Kidney glomerular epithelial cell (primary cell): ENCODE measurements at regions not wholly inside any gene's neighbourhood (a gene's known extent, or its start where the extent isn't known, plus 50 kb on each side); places are given as distances from the start of the nearest gene placed in this dataset.
A peak's percentile ranks its signal among the peaks of the same experiment; 100 is the strongest.
"Not testable (repeated sequence)": the region's sequence is repeated elsewhere in the genome, so short reads cannot be mapped to it uniquely, and the experiment has no call there.

Experiments used
- DNase-seq: peaks from one replicate; lab custom pipeline; 2025; lab: John Stamatoyannopoulos, UW

DNA sequence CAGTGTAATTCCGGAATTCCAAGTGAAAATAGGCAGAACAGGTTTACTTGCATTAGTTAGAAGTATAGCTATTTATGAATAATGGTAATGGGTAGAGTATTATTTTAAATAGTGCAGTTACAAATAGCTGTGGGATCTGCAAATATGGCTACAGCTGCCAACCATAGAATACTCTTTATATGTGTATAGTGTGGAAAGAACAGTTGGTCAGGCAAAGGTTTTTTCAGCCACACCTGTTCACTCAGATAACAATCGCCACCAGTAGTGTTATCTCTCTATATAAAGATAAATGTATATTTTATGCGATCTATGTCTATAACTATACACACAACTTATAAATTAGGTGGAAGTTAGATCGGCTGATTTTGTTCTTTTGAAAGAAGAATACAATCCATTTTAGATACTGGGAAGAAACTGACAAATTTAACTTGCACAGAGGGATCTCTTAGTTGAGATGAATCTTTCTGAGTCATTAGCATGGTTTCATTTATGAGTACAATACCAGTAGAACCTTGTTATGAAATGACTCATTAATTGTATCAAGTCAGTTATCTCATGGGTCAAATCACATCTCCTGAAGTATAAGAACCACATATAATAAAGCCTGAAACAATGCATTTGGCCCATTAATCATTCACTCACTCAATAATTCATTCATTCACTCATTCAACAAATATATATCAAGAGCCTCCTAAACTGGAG, 100.9 kb upstream of the NR3C2 start:
- peak; percentile 17 for DNase-seq

DNA sequence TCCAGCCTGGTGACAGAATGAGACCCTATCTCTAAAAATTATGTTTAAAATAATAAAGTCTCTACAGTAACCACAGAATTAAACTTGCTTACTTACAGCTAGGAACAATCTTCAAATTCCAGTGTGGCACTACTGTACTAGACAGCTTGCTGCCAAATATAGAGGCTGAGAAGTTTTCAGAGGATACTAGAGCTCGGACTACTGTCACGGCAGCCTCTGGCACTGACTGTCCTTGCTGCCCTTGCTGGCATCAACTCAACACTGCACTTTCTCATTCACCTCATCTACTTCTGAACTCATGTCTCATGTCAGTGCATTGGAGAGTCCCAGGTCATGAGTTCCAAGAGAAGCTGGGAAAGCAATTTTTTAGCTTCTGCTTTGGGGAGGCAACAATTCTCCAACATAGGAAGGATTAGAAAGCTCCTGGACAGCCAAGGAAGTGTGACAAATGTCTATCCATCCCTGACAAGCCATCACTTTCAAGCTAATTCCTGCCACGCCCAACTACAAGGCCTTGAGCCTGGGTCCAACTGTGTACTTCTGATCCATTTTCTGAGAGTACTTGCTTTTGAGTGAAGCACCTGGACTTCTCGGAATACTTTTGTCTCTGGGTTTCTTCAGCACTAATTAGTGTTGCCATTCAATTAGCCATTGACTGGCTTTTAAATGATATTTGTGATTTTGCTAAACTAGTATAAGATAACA, 98.6 kb upstream of the NR3C2 start:
- DNase-seq, result no peak

DNA sequence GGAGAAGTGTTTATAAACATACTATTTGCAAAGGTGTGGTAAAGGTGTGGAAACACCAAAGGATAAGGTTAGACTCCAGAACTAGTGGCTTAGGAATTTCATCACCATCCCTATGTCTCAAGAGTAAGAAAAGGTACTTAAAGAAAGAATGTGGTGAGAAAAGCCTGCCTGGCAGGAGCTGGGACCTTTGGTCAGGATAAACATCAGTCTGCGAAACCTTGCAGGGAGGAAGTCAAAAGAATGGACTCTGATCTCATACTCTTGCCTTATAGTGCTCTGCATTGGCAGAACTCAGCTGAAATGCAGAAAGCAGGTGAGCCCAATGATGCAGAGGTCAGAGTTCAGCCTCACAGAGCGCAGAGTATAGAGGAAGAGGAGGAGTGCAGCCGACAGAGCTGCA, 97.2 kb upstream of the NR3C2 start:
- DNase-seq, result no peak

DNA sequence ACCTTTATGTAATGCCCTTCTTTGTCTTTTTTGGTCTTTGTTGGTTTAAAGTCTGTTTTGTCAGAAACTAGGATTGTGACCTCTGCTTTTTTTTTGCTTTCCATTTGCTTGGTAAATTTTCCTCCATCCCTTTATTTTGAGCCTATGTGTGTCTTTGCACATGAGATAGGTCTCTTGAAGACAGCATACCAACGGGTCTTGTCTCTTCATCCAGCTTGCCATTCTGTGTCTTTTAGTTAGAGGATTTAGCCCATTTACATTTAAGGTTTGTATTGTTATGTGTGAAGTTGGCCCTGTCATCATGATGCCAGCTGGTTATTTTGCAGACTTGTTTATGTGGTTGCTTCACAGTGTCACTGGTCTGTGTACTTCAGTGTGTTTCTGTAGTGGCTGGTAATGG, 91.6 kb upstream of the NR3C2 start:
- DNase-seq, result not testable (repeated sequence)

DNA sequence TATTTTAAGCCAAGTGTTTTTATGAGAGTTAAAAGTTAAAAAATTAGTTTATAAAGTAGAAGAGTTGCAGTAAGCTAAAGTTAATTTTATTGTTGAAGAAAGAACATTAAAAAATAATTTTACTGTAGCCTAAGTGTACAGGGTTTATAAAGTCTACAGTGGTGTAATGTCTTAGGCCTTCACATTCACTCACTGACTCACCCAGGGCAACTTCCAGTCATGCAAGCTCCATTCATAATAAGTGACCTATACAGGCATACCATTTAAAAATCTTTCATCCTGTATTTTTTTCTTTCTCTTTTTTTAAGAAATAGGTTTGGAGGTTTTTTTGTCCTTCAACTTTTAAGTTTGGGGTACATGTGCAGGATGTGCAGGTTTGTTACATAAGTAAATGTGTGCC, 87.9 kb upstream of the NR3C2 start:
- DNase-seq, result peak; percentile 40

DNA sequence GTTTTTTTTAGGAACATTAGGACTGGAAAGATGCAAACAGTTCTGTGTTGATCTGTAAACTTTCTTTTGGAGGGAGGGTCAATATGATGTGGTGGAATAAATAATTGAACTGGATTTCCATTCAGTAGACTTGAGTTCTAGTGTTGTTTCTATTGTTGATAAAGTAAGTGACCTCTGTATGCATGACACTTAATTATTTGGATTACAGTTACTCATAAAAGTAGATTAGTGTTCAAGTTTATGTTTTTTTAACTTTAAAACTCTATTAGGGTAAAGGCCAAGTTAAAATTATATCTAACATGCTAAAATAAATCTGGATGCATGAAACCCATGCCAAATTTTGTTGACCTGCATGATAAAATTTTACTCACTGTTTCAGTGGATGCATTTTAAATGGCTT, 85.4 kb upstream of the NR3C2 start:
- DNase-seq, result no peak

DNA sequence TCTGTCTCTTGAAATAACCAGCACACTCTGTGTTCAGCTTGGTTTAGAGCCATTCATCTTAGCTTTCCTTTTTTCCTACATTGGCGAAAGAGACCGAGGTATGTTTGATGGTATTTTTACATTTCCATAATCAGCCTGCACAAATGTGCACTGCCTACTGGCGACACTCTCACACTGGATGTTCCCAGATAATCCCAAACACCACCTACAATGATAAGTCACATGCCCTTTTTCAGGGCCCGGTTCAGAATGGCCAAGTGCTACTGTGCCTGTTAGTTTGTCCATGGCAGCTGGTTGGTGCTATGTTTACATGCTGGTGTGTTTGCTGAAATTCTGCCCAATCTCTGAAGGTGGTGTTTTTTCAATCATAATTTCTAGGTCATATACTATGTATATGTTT, 80.8 kb upstream of the NR3C2 start:
- no peak for DNase-seq

DNA sequence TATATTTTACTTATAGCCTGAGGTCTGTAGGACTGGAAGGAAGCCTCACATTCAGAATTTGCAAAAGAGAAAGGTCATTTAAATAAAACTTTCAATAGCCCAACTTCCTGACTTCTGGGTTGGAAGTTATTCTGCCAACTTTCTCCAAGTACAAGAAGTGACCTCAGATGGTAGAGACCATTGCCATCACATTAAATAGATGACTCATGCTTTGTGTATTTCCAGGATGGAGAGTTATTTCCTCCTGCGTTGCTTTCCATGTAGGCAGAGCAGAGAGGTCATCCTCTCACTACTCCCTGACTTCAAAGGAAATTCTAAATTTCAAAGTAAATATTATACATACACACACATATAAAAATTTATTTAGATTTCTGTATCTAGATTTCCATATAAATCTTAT, 73.0 kb upstream of the NR3C2 start:
- DNase-seq, result peak; percentile 44

DNA sequence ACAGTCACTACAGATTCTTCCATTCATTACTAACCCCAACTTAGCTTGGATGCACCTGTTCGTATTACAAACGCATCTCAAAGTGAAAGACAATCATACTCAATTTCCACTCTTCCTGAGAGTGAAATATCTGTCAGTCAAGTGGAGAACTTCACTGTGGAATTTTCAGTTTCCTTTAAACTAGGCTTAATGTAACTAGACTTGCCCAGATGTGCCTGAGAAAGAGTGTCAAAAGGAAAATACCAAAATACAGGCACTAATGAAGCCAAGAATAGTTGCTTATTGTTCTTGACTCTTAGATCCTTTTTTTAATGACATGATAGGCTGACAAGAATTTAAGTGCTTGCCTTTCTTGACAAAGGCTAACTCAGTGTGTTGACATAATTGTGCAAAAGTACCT, 72.4 kb upstream of the NR3C2 start:
- DNase-seq, result no peak

DNA sequence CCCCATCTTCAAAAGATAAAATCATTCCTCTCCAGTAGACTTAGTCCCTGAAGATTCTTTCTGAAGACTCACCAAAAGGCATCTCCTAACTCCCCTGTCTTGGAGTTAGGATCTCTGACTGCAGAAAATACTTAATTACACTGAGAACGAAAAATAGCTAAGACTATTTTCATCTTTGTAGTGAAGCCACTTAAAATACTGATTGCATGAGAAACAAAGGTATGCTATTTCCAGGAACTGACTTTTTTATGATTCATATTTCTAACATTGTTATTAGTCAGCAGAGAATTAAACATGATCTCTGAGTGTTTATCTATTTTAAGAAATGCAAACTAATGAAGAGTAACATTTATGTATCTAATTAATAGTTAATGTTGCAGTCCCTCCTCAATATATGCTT, 71.8 kb upstream of the NR3C2 start:
- DNase-seq, result no peak

DNA sequence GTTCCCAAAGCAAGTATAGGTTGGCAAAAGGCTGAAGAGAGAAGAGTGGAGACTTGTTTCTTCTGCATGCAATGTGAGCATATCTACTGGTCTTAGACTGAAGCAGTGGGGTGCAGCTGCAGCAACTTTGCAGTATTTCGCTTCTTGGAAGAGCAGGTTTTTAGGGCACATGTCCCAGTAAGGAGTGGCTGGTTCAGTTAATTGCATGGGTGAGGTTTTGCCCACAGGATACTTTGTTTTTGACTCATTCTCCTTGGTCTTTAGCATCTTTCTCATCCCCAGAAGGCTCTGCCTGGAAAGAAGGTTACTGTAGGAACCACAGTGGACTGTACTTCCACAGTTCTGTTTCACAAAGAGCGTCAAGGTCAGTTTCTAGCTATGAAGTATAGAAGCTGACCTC, 68.0 kb upstream of the NR3C2 start:
- DNase-seq, result no peak

DNA sequence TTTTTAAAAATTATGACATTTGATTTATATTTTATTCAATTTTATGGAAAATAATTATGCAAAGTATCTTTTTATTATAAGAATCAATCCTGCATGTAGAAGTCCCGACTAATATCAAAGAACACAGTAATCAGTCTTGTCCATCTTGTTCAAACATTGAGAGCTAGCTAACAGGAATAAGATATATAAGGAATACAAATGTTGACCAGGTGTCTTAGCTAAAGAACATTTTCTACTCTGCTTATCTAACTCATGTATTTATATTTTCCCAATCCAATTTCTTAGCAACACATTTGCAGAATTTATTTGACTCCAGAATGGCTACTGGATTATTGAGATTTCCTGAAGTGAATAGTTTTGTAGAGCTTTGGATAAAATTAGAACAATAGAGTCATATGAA, 61.5 kb upstream of the NR3C2 start:
- no peak for DNase-seq

DNA sequence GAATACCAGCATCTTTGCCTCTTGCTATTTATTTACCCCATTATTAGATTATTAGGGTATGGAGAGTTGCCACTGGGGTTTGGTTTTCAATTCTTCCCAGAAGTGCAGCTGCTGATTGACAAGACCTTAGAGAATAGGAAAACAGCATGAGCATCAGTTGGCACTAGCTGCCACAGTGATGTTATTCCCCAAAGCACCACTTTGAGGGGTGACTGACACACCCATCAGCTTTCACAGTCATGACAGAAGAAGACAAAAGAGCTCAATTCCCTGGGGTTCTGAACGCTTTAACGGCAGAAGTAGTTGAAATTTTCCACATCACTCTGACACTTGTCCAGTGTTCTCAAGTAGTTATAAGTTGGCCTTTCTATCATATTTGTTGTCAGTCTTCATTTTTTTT, 55.0 kb upstream of the NR3C2 start:
- DNase-seq, result no peak

DNA sequence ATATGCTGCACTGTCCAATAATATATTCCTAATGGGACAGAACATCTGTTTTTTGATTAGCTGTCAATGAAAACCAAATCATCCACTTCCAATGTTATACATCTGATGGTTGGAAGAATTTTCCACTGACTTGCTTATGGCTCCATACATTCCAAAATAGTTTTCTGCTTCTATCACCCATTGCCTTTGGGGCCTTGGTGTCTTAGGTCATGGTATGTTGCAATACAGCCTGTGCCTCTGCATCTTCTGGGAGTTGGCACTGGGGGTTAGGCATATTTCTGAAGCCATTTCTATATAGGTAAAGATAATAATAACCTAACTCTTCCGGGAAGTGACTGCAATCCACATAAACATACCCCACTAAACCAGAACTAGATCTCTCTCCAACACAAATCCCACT, 53.2 kb upstream of the NR3C2 start:
- no peak for DNase-seq
